OCI-LY3 (cell line): ENCODE measurements at regions not wholly inside any gene's neighbourhood (a gene's known extent, or its start where the extent isn't known, plus 50 kb on each side); places are given as distances from the start of the nearest gene placed in this dataset.

Source experiments
- H2AFZ ChIP-seq: fragments of 200-600, 300-600 bp; shearing (Covaris generic); 2 replicates; pipeline ENCODE4 v1.6.0; 2014; ENCODE audit warnings: antibody characterized with exemption, low read depth, low read length
- H3K27ac ChIP-seq: fragments of 200-600, 300-600 bp; sonication (generic); 2 replicates; pipeline ENCODE4 v1.5.1; 2014; ENCODE audit warnings: mild to moderate bottlenecking, low read length, moderate library complexity, mixed read lengths
- H3K27me3 ChIP-seq: fragments of 200-600, 300-600 bp; sonication (generic); 2 replicates; pipeline ENCODE4 v1.6.1; 2014; ENCODE audit warnings: low read depth, low read length, mixed read lengths
- H3K36me3 ChIP-seq: fragments of 200-600, 300-600 bp; sonication (generic); replicated peaks from 2 replicates; pipeline ENCODE3; 2014; ENCODE audit warnings: low read depth, low read length, mixed read lengths
- H3K4me1 ChIP-seq: fragments of 300-600, 200-600 bp; sonication (generic); 2 replicates; pipeline ENCODE4 v1.6.1; 2014; ENCODE audit warnings: low read length, mixed read lengths
- H3K4me2 ChIP-seq: fragments of 200-600, 300-600 bp; sonication (generic); 2 replicates; pipeline ENCODE4 v1.6.1; 2014; ENCODE audit warnings: low read length, mixed read lengths
- H3K4me3 ChIP-seq: fragments of 300-600, 200-600 bp; sonication (generic); 2 replicates; pipeline ENCODE4 v1.5.1; 2014; ENCODE audit warnings: antibody characterized with exemption, mild to moderate bottlenecking, low read length, moderate library complexity
- H3K79me2 ChIP-seq: fragments of 300-600, 200-600 bp; shearing (Covaris generic); 2 replicates; pipeline ENCODE4 v1.6.1; 2014; ENCODE audit warnings: mild to moderate bottlenecking, low read length, mixed read lengths
- H3K9ac ChIP-seq: fragments of 300-600, 200-600 bp; shearing (Covaris generic); 2 replicates; pipeline ENCODE4 v1.6.0; 2014; ENCODE audit warnings: mild to moderate bottlenecking, low read length, moderate library complexity
- H3K9me3 ChIP-seq: fragments of 200-600, 300-600 bp; shearing (Covaris generic); 2 replicates; pipeline ENCODE4 v1.6.1; 2014; ENCODE audit warnings: low read length, mixed read lengths; ENCODE audit not compliant: insufficient read depth
- H4K20me1 ChIP-seq: fragments of 200-600, 300-600 bp; sonication (generic); 2 replicates; pipeline ENCODE4 v1.6.1; 2016; ENCODE audit warnings: low read length, mixed read lengths; ENCODE audit not compliant: insufficient read depth
- EZH2phosphoT487 ChIP-seq: fragments of 200-600 bp; shearing (Covaris generic); IDR thresholded peaks from 2 replicates; pipeline ENCODE4 v1.6.1; 2018; ENCODE audit warnings: antibody characterized with exemption, mixed run types, low read depth
- TF ChIP-seq, protein P1 (sequence below): fragments of 200-600, 300-600 bp; sonication (generic); IDR thresholded peaks from 2 replicates; pipeline ENCODE4 v1.5.1; 2014; ENCODE audit warnings: antibody characterized with exemption, low read length, low read depth

GRCh38 chr5:4700069-4700468, 440.1 kb upstream of the ADAMTS16 start:
- H4K20me1 ChIP-seq, result no peaks in the 10 kb centered on the region
- no peaks in the 10 kb centered on the region for H3K9me3 ChIP-seq
- no peak for TF ChIP-seq EZH2phosphoT487
- TF ChIP-seq, protein P1, sequence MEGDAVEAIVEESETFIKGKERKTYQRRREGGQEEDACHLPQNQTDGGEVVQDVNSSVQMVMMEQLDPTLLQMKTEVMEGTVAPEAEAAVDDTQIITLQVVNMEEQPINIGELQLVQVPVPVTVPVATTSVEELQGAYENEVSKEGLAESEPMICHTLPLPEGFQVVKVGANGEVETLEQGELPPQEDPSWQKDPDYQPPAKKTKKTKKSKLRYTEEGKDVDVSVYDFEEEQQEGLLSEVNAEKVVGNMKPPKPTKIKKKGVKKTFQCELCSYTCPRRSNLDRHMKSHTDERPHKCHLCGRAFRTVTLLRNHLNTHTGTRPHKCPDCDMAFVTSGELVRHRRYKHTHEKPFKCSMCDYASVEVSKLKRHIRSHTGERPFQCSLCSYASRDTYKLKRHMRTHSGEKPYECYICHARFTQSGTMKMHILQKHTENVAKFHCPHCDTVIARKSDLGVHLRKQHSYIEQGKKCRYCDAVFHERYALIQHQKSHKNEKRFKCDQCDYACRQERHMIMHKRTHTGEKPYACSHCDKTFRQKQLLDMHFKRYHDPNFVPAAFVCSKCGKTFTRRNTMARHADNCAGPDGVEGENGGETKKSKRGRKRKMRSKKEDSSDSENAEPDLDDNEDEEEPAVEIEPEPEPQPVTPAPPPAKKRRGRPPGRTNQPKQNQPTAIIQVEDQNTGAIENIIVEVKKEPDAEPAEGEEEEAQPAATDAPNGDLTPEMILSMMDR, result peak; percentile 67
- peak overlapping the region; percentile 35; the same call in 1 of the 2 replicates for H3K4me2 ChIP-seq
- H2AFZ ChIP-seq, result no peak overlapping the region; the same call in 1 of the 2 replicates
- no peak overlapping the region for H3K4me3 ChIP-seq
- H3K79me2 ChIP-seq, result no peaks in the 10 kb centered on the region
- H3K27ac ChIP-seq, result no peak overlapping the region
- no peaks in the 10 kb centered on the region for H3K4me1 ChIP-seq
- H3K9ac ChIP-seq, result no peak overlapping the region
- no peaks in the 10 kb centered on the region for H3K36me3 ChIP-seq
- no peaks in the 10 kb centered on the region for H3K27me3 ChIP-seq

DNA sequence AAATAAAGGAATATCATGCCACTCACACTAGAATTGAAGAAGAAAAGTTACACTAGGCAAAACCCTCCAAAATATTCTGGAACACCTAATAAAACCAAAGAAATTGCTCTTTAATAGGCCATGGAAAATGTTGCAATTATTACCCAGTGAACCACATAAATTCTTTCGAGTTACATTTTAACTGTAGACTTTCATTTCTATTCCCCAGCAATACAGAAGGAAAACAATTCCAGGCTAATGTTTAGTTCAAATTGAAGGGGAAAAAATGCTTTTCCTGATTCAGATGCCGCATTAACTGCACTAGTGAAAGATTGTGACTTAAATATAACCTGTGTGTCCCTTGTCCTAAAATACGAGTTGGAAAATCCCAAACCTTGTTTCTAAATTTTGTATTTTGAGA, 439.3 kb upstream of the ADAMTS16 start:
- Histone ChIP-seq H3K9ac (no peak overlapping the region), H3K4me1 (no peaks in the 10 kb centered on the region), H4K20me1 (no peaks in the 10 kb centered on the region), H3K9me3 (no peaks in the 10 kb centered on the region), H3K27me3 (no peaks in the 10 kb centered on the region), H3K4me2 (no peak overlapping the region), H3K79me2 (no peaks in the 10 kb centered on the region), H3K27ac (no peak overlapping the region), H3K36me3 (no peaks in the 10 kb centered on the region), H3K4me3 (no peak overlapping the region), H2AFZ (no peak overlapping the region)
- TF ChIP-seq EZH2phosphoT487, result no peak
- TF ChIP-seq, protein P1, result no peak

DNA sequence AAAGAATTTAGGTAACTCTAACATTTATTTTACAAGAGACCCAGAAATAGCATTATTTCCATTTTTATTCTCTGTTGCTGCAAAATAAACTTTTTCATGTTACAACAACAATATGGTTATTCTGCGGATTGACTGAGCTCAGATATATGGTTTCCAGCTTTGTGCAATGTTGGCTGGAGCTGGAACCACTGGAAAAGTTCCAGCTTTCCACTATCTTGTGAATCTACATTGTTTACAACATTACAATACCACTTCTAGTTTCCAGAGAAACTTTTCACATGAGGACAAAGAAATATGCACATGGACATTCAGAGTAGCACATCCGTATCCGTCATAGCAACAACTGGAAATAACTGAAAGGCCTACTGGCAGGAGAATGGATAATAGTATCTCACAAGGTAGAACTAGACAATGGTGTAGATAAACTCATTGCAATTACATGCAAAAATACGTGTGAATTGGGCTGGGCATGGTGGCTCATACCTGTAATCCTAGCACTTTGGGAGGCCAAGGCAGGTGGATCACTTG, 436.1 kb upstream of the ADAMTS16 start:
- H3K27ac ChIP-seq, result no peak overlapping the region
- H3K4me3 ChIP-seq, result no peak overlapping the region
- no peak for TF ChIP-seq EZH2phosphoT487
- TF ChIP-seq, protein P1, result no peak
- H3K4me1 ChIP-seq, result no peaks in the 10 kb centered on the region
- H3K9me3 ChIP-seq, result no peaks in the 10 kb centered on the region
- H3K4me2 ChIP-seq, result no peak overlapping the region
- no peaks in the 10 kb centered on the region for H3K36me3 ChIP-seq
- H2AFZ ChIP-seq, result no peak overlapping the region
- no peak overlapping the region for H3K9ac ChIP-seq
- no peaks in the 10 kb centered on the region for H3K79me2 ChIP-seq
- no peaks in the 10 kb centered on the region for H4K20me1 ChIP-seq
- H3K27me3 ChIP-seq, result no peaks in the 10 kb centered on the region

DNA sequence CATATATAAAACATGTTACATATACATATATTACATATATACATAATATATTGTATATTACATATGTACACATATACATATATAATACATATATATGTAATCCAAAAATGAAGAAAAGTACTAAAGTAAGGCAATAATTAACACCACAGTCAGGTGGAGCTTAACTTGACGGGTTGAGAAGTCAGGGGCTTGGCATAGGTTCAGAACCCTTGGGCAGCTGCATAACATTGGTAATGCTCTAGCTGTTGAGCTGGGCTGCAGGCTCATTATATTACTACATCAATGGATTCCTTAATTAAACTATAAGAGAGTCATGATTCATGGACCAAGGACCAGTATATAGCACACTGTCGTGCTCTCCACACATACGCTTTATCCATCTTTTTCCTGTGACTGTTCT, 435.2 kb upstream of the ADAMTS16 start:
- Histone ChIP-seq H3K4me1 (no peaks in the 10 kb centered on the region), H3K4me3 (no peak overlapping the region), H3K36me3 (no peaks in the 10 kb centered on the region), H3K4me2 (no peak overlapping the region), H2AFZ (no peak overlapping the region), H4K20me1 (no peaks in the 10 kb centered on the region), H3K9me3 (no peaks in the 10 kb centered on the region), H3K79me2 (no peaks in the 10 kb centered on the region), H3K27me3 (no peaks in the 10 kb centered on the region), H3K9ac (no peak overlapping the region), H3K27ac (no peak overlapping the region)
- no peak for TF ChIP-seq EZH2phosphoT487
